Choroid plexus epithelial cell (primary cell): ENCODE measurements at regions not wholly inside any gene's neighbourhood (a gene's known extent, or its start where the extent isn't known, plus 50 kb on each side); places are given as distances from the start of the nearest gene placed in this dataset.
"Not testable (repeated sequence)": the region's sequence is repeated elsewhere in the genome, so short reads cannot be mapped to it uniquely, and the experiment has no call there.

Source experiments
- DNase-seq: peaks from one replicate; pipeline ENCODE4 v3.0.0-alpha.2; 2010; ENCODE audit warnings: low read depth
- H3K4me3 ChIP-seq: 2 replicates; pipeline ENCODE4 v1.5.1; 2011; ENCODE audit warnings: low read depth, mild to moderate bottlenecking, control low read depth, low read length, moderate library complexity
- TF ChIP-seq, protein P1 (sequence below): conservative IDR thresholded peaks from 2 replicates; pipeline ENCODE4 v1.5.1; 2011; ENCODE audit warnings: low read depth, mild to moderate bottlenecking, control low read depth, inconsistent platforms, low read length, moderate library complexity

DNA sequence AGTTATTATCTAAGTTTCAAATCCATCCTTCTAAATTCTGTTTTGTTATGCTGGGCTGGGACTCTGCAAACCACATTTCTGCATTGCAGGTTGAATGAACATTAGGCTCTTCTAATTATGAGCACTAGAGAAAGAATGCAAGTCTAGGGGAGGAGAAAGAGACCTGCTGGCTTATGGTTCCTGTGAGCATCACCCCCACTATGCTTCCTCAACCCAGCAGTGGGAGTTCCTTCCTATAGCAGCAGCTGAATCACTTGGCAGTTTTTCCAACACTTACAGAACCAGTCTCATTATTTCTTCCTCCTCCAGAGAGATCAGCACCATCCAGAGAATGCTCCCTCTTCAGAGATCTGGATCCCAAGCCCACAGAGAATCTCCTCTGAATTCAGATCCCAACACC lies 297.7 kb upstream of the CLEC14A start:
- no peak overlapping the region for H3K4me3 ChIP-seq
- TF ChIP-seq, protein P1, sequence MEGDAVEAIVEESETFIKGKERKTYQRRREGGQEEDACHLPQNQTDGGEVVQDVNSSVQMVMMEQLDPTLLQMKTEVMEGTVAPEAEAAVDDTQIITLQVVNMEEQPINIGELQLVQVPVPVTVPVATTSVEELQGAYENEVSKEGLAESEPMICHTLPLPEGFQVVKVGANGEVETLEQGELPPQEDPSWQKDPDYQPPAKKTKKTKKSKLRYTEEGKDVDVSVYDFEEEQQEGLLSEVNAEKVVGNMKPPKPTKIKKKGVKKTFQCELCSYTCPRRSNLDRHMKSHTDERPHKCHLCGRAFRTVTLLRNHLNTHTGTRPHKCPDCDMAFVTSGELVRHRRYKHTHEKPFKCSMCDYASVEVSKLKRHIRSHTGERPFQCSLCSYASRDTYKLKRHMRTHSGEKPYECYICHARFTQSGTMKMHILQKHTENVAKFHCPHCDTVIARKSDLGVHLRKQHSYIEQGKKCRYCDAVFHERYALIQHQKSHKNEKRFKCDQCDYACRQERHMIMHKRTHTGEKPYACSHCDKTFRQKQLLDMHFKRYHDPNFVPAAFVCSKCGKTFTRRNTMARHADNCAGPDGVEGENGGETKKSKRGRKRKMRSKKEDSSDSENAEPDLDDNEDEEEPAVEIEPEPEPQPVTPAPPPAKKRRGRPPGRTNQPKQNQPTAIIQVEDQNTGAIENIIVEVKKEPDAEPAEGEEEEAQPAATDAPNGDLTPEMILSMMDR: no peak
- peak; percentile 44 for DNase-seq

DNA sequence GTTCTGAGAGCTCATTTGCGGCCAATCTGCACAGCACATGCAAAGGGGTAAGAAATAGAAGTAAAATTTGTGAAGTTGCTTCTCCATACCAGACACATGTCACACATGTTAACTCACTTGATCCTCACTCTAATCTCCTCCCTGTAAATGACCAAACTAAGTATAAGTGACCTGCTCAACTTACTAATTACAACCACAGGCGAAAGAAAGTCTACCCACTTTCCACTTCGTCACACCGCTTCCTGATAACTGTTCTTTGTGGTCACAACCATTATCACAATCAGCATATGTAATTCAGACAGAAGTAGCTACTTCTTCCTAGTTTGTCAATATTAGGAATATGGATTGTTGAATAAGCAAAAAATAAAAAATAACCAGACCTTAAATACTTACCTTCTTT lies 293.7 kb upstream of the CLEC14A start:
- no peak for DNase-seq
- no peak overlapping the region for H3K4me3 ChIP-seq
- TF ChIP-seq, protein P1: no peak

DNA sequence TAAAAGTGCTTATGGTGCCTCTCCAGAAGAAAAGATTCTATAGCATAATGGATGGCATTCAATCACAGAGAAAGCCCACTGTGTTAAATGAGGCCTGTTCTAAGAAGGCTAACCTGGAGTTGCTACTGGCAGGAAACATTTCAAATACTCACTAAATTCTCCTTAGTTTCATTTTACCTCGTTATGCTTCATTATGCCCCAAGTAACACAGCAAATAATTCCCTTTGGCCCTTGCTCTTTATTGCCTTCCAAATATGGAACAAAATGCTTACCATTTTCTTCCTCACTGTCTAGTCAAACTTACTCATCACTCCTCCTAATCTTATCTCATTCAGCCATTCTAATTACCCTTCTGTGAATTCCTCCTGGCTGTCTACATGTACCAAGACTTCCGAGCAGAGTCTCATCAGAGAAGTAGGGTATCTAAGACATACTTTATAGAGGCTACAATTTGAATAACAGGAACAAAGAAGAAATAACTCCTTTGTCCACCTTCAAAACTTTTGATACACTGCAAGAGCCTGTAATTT lies 292.1 kb upstream of the CLEC14A start:
- DNase-seq: no peak
- TF ChIP-seq, protein P1: no peak
- H3K4me3 ChIP-seq: no peak overlapping the region

DNA sequence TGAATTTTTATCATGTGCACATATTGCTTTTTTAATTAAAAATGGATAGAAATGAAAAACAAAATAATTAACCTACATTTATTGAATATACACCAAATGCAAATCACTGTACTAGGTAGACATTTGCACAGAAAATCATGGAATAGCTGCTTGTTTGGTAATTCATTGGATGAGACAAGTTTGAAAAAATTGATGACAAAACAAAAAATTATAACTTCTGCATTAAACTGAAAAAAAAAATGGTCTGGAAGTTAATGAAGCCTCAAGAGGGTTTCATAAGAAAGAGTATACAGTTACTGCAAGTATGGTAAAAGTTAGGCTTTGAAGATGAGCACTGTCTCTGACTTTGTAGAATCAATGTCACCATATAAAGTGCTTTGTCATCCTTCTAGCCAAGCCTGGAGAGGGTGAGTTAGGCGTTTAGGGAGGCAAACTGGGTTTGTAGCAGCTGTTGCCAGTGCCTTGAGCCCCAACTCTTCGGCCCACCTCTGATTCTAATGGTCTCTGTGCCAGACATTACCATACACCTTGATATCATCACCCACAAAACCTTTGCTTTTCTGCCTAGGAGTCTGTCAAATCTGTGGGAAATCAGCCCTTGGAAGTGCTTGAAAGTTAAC lies 291.1 kb upstream of the CLEC14A start:
- no peak for DNase-seq
- TF ChIP-seq, protein P1: no peak
- no peak overlapping the region for H3K4me3 ChIP-seq

DNA sequence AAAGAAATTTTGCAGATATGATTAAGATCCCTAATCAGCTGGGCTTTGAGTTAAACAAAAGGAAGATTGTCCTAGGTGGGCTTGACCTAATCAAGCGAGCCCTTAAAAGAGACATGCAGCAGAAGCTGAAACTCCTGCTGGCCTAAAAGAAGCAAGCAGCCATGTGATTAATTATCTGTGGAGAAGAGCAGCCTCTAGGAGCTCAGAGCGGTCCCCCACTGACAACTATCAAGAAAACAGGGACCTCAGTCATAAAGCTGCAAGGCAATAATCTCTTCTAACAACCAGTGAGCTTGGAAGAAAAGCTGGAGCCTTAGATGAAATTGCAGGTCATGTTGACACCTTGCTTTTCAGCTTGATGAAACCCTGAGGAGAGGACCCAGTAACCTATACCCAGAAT lies 288.9 kb upstream of the CLEC14A start:
- H3K4me3 ChIP-seq: no peak overlapping the region
- TF ChIP-seq, protein P1: no peak
- no peak for DNase-seq

DNA sequence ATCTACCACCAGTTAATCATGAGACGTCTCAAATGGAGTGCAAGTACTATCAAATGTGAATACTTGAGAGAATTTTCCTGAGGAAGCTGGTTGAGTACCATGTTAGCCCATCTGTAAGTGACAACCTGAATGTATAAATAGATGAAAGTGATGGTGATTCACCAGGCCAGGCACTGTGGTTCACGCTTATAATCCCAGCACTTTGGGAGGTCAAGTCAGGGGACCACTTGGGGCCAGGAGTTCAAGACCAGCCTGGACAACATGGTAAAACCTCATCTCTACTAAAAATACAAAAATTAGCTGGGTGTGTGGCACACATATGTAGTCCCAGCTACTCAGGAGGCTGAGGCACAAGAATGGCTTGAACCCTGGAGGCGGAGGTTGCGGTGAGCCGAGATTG lies 288.0 kb upstream of the CLEC14A start:
- H3K4me3 ChIP-seq, DNase-seq: not testable (repeated sequence)

DNA sequence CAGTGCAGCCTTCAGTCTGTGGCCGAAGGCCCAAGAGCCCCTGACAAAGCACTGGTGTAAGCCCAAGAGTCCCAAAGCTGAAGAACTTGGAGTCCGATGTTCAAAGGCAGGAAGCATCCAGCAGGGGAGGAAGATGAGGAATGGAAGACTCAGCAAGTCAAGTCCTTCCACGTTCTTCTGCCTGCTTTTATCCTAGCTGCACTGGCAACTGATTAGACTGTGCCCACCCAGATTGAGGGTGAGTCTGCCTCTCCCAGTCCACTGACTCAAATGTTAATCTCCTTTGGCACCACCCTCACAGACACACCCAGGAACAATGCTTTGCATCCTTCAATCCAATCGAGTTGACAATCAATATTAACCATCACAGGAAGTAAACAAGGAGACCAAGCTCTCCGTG lies 282.2 kb upstream of the CLEC14A start:
- H3K4me3 ChIP-seq, DNase-seq: not testable (repeated sequence)

DNA sequence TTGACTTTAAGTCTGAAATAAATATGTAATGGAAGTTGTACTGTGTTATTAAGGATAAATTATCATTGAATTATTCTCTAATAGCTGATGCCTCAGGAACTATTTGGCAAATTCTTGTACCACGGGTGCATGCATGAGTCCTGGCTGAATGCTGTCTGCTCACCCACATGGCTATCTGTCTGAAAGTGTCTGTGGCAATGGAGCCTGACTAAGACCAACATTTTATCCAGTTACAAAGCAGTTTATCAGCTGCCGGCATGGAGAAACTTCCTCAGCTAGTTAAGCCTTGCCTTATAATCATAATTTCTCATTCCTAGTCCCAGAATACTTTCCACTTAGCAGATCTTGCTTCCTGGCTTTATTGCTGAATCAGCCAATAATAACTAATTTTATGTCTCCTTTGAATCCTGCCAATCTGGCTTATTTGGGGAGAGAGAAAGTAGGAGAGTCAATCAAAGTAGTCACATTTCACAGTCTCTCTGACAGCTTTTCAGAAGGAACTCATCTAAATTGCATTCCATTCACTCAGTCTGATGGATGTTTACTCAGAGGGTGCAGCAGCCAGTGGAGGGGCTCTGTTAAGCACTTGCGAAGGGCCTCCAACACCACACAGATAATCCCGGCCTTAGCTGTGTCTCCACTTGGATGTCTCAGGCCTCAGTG lies 280.6 kb upstream of the CLEC14A start:
- H3K4me3 ChIP-seq: no peak overlapping the region
- DNase-seq: no peak
- TF ChIP-seq, protein P1: no peak
